ENCODE measurements at regions not wholly inside any gene's neighbourhood (a gene's known extent, or its start where the extent isn't known, plus 50 kb on each side); places are given as distances from the start of the nearest gene placed in this dataset.

DNA sequence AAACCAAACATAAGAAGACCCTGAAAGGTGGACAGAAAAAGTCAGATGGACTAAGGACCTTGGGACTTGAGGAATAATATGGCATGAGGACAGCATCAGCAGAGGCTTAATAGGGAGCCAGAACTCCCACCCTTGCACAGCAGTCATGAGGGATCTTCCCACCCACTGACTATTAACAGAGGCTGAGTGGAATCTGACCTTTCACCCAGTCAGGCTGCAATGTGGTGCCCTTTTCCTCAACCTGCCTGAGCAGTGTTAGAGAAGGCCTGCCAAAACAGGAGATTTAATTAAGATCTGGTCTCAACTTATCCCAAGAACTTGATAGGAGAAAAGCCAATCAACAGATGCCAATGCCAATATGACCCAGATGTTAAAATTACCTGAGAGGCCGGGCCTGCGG lies 481.9 kb downstream of the KDM4C start:
- Mint-ChIP-seq H3K27ac (no peak overlapping the region), H3K4me3 (no peak overlapping the region), H3K9me3 (no peaks in the 10 kb centered on the region), H3K36me3 (no peaks in the 10 kb centered on the region), H3K4me1 (no peaks in the 10 kb centered on the region), H3K27me3 (no peaks in the 10 kb centered on the region)
- ChIA-PET CTCF (no interaction called here), POLR2A (no interaction called here)
- Histone ChIP-seq H3K9me3 (ENCODE audit: low read length) (no peaks in the 10 kb centered on the region), H3K27me3 (ENCODE audit: insufficient read depth, low read length, poor library complexity, severe bottlenecking) (no peaks in the 10 kb centered on the region), H3K4me3 (ENCODE audit: low read length) (no peak overlapping the region), H3K27ac (ENCODE audit: low read depth, low read length) (no peak overlapping the region), H3K4me1 (ENCODE audit: insufficient read depth, low read length) (no peaks in the 10 kb centered on the region), H3K36me3 (ENCODE audit: insufficient read depth, low read length) (no peaks in the 10 kb centered on the region)
- no peak for DNase-seq

DNA sequence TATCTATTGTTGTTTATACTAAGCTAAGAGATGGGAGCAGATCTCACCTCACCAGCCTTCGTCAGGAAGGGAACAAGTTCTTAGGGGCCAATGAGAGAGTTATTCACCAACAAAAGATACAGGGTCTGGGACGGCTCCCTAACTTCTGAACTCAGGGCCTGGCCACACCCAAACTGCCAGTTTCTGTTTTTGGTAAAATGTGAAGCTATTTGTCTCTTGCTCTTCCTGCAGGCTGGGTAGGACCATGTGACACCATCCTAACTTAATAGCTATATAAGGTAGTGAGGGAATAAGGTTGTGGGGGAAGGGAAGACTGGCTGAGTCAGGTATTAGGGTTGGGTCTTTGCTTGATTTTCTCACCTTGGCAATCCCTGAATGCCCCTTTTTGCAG lies 480.5 kb downstream of the KDM4C start:
- ChIA-PET CTCF (no interaction called here), POLR2A (no interaction called here)
- H3K27me3 ChIP-seq (ENCODE audit: insufficient read depth, low read length, poor library complexity, severe bottlenecking), result no peaks in the 10 kb centered on the region
- Mint-ChIP-seq H3K4me1 (no peaks in the 10 kb centered on the region), H3K4me3 (no peak overlapping the region), H3K27ac (no peak overlapping the region), H3K9me3 (no peaks in the 10 kb centered on the region), H3K36me3 (no peaks in the 10 kb centered on the region), H3K27me3 (no peaks in the 10 kb centered on the region)
- H3K36me3 ChIP-seq (ENCODE audit: insufficient read depth, low read length), result no peaks in the 10 kb centered on the region
- DNase-seq, result no peak
- H3K27ac ChIP-seq (ENCODE audit: low read depth, low read length), result no peak overlapping the region
- no peak overlapping the region for H3K4me3 ChIP-seq (ENCODE audit: low read length)
- no peaks in the 10 kb centered on the region for H3K4me1 ChIP-seq (ENCODE audit: insufficient read depth, low read length)
- no peaks in the 10 kb centered on the region for H3K9me3 ChIP-seq (ENCODE audit: low read length)

DNA sequence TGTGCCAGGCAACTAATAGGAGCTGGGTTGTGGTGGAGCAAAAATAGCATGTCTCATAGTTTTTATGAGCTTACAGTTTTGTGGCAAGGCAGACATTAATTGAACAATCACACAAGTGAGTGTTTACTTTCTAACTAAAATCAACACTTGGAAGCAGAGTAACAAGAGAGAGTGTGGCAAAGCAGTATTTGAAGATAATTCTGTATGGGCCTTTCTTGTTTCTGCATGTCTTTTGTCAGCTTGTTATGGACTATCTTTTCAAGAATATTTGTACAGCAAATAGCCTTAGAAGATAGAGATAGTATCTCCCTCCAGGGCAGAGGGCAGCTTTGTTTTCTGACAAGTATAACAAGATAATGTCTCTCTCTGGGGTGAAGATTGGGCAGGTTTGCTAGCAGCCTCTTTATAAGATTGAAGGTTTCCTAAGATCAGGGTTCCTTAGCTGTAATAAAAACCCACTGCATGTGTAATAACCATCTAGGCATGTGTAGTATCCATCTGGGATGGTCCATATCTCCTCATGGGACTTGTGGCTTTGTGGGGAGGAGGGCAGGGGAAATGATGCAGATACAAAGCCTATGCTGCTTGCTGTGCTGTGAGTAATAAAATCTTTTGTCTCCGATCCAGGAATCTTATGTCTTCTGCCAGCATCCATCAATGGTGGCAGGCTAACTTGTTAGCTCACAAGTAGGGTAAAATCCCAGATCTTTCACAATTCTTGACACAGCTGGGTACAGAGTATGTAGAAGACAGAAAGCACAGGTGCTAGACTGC lies 479.9 kb downstream of the KDM4C start:
- no peak overlapping the region for H3K4me3 Mint-ChIP-seq
- H3K9me3 Mint-ChIP-seq, result no peaks in the 10 kb centered on the region
- H3K4me1 Mint-ChIP-seq, result no peaks in the 10 kb centered on the region
- no peaks in the 10 kb centered on the region for H3K27me3 ChIP-seq (ENCODE audit: insufficient read depth, low read length, poor library complexity, severe bottlenecking)
- H3K36me3 ChIP-seq (ENCODE audit: insufficient read depth, low read length), result no peaks in the 10 kb centered on the region
- CTCF ChIA-PET, result no interaction called here
- H3K36me3 Mint-ChIP-seq, result no peaks in the 10 kb centered on the region
- no peak overlapping the region for H3K27ac Mint-ChIP-seq
- DNase-seq, result no peak
- no peaks in the 10 kb centered on the region for H3K27me3 Mint-ChIP-seq
- no peak overlapping the region for H3K27ac ChIP-seq (ENCODE audit: low read depth, low read length)
- H3K9me3 ChIP-seq (ENCODE audit: low read length), result no peaks in the 10 kb centered on the region
- H3K4me3 ChIP-seq (ENCODE audit: low read length), result no peak overlapping the region
- POLR2A ChIA-PET, result no interaction called here
- H3K4me1 ChIP-seq (ENCODE audit: insufficient read depth, low read length), result no peaks in the 10 kb centered on the region

DNA sequence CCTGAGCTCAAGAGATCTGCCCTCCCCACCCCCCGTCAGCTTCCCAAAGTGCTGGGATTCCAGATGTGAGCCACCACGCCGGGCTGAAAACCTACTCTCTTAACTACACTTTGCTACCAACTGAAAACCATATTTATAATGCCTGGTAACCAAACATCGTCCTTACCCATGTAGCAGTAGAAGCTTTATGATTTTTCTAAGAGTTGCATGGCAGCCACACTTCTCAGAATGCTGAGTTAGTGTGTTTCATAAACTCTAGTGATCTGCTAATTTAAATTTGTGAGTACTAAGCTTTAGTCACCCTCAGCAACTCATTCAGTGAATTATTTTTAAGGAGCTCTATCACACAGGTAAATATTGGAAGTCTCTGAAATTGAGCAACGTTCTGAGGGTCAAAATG lies 478.4 kb downstream of the KDM4C start:
- Histone ChIP-seq H3K4me3 (ENCODE audit: low read length) (no peak overlapping the region), H3K36me3 (ENCODE audit: insufficient read depth, low read length) (no peaks in the 10 kb centered on the region), H3K9me3 (ENCODE audit: low read length) (no peaks in the 10 kb centered on the region), H3K27me3 (ENCODE audit: insufficient read depth, low read length, poor library complexity, severe bottlenecking) (no peaks in the 10 kb centered on the region), H3K27ac (ENCODE audit: low read depth, low read length) (no peak overlapping the region), H3K4me1 (ENCODE audit: insufficient read depth, low read length) (no peaks in the 10 kb centered on the region)
- Mint-ChIP-seq H3K4me1 (no peaks in the 10 kb centered on the region), H3K36me3 (no peaks in the 10 kb centered on the region), H3K27me3 (peaks cover 0 to under 1% of the 10 kb centered on the region in 2 donors), H3K27ac (peak overlapping the region in 1 of 8 donors; percentile 6), H3K9me3 (no peaks in the 10 kb centered on the region), H3K4me3 (no peak overlapping the region)
- no peak for DNase-seq
- POLR2A ChIA-PET, result no interaction called here
- CTCF ChIA-PET, result no interaction called here

DNA sequence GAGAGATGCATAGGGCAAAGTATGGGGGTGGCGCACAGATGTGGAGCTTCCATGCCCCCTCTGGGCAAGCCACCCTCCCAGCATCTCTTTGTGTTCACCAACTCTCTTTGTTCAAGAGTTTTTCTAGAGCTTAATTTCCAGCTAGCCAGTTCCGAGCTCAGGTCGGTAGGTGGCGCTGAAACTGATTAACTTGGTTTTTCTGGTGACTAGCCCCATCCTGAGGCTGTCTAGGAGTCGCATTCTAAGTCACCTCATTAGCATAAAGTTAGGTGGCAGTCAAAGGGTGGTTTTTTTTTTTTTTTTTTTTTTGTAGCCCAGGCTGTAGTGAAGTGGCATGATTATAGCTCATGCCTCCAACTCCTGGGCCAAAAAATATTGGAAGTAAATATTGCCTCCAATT lies 476.4 kb downstream of the KDM4C start:
- Mint-ChIP-seq H3K27ac (peak overlapping the region in 1 of 8 donors; percentile 68), H3K4me3 (no peak overlapping the region), H3K9me3 (no peaks in the 10 kb centered on the region), H3K36me3 (no peaks in the 10 kb centered on the region), H3K27me3 (peaks cover 0 to 9% of the 10 kb centered on the region in 2 donors), H3K4me1 (no peaks in the 10 kb centered on the region)
- Histone ChIP-seq H3K9me3 (ENCODE audit: low read length) (no peaks in the 10 kb centered on the region), H3K27ac (ENCODE audit: low read depth, low read length) (no peak overlapping the region), H3K36me3 (ENCODE audit: insufficient read depth, low read length) (no peaks in the 10 kb centered on the region), H3K27me3 (ENCODE audit: insufficient read depth, low read length, poor library complexity, severe bottlenecking) (no peaks in the 10 kb centered on the region), H3K4me3 (ENCODE audit: low read length) (no peak overlapping the region), H3K4me1 (ENCODE audit: insufficient read depth, low read length) (no peaks in the 10 kb centered on the region)
- ChIA-PET POLR2A (no interaction called here), CTCF (interaction anchor here (1.4 kb wide), 1 partner anchor 11 kb away, joined by 3 read pairs; no protein-coding TSS in a partner anchor)
- no peak for DNase-seq

DNA sequence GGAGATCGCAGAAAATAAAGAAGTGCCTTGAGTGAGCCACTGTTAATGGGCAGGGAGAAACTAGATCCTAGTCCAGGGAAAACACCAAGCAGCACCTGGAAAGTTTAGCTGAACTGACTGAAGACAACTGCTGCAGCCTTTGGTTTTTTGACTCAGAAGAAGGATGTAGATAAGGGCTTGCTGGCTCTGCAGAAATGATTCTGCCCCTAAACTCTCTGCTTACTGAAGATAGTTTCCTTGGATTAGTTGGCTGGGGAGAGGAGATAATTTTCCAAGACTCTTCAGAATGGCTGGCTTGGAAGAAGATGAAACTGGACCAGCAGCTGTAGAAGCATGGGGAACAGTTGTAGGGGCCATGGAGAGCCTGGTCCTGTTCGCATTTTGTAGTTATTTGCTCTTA lies 471.8 kb downstream of the KDM4C start:
- Mint-ChIP-seq H3K9me3 (peaks cover 0 to 3% (median 0%) of the 10 kb centered on the region in 5 donors), H3K4me3 (no peak overlapping the region), H3K36me3 (no peaks in the 10 kb centered on the region), H3K27me3 (peaks cover 2 to 28% of the 10 kb centered on the region in 2 donors), H3K27ac (no peak overlapping the region), H3K4me1 (peaks cover 0 to 9% (median 7%) of the 10 kb centered on the region in 3 donors)
- CTCF ChIA-PET, result no interaction called here
- Histone ChIP-seq H3K9me3 (ENCODE audit: low read length) (no peaks in the 10 kb centered on the region), H3K27ac (ENCODE audit: low read depth, low read length) (no peak overlapping the region), H3K36me3 (ENCODE audit: insufficient read depth, low read length) (no peaks in the 10 kb centered on the region), H3K27me3 (ENCODE audit: insufficient read depth, low read length, poor library complexity, severe bottlenecking) (no peaks in the 10 kb centered on the region), H3K4me1 (ENCODE audit: insufficient read depth, low read length) (no peaks in the 10 kb centered on the region), H3K4me3 (ENCODE audit: low read length) (no peak overlapping the region)
- POLR2A ChIA-PET, result no interaction called here
- DNase-seq, result no peak

DNA sequence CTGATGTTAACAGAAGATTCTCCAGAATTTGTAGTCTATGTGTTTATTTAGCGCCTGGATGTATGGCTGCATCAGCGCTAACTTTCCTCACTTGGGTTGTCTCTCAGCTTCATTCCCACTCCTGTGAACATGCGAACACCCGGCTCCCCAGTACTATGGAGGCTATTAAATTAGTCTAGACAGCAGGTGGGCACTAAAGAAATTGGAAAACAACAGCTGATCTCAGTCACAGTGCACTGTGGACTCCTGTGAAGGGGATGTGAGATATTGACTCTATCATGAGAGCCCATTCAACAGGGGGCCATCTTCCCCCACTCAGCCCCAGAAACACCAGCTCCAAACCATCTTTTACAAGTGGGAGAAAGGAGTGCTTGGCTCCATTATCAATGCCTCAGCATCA lies 471.0 kb downstream of the KDM4C start:
- no peaks in the 10 kb centered on the region for H3K27me3 ChIP-seq (ENCODE audit: insufficient read depth, low read length, poor library complexity, severe bottlenecking)
- peaks cover 2 to 28% of the 10 kb centered on the region in 2 donors for H3K27me3 Mint-ChIP-seq
- no peak overlapping the region for H3K4me3 ChIP-seq (ENCODE audit: low read length)
- no peaks in the 10 kb centered on the region for H3K9me3 ChIP-seq (ENCODE audit: low read length)
- no peak overlapping the region for H3K27ac ChIP-seq (ENCODE audit: low read depth, low read length)
- H3K36me3 Mint-ChIP-seq, result no peaks in the 10 kb centered on the region
- ChIA-PET POLR2A (no interaction called here), CTCF (no interaction called here)
- DNase-seq, result no peak
- H3K4me1 ChIP-seq (ENCODE audit: insufficient read depth, low read length), result no peaks in the 10 kb centered on the region
- H3K4me3 Mint-ChIP-seq, result no peak overlapping the region
- H3K4me1 Mint-ChIP-seq, result peaks cover 0 to 9% (median 7%) of the 10 kb centered on the region in 3 donors
- H3K9me3 Mint-ChIP-seq, result peaks cover 0 to 3% (median 2%) of the 10 kb centered on the region in 5 donors
- H3K36me3 ChIP-seq (ENCODE audit: insufficient read depth, low read length), result no peaks in the 10 kb centered on the region
- H3K27ac Mint-ChIP-seq, result no peak overlapping the region

DNA sequence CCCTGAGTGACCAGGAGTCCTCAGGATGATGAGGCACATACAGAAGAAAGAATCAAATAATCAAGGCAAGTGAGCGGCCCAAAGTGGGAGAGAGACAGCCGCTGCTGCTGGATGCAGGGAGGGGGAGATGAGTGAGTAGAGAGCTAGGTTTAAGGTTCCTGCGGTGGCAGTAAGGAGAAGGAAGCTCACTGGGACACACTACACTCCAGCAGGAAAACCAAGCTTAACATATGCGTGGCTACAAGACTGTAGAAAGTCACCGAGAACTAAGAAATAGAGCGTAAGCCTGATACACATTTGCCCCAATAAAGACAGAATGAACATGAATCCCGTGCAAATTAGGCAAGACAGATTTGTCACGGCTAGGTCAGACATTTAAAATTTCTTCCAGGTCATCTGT lies 470.2 kb downstream of the KDM4C start:
- no peaks in the 10 kb centered on the region for H3K9me3 ChIP-seq (ENCODE audit: low read length)
- ChIA-PET POLR2A (no interaction called here), CTCF (no interaction called here)
- Mint-ChIP-seq H3K27me3 (peaks cover 4 to 28% of the 10 kb centered on the region in 2 donors), H3K36me3 (no peaks in the 10 kb centered on the region), H3K9me3 (peaks cover 0 to 5% (median 2%) of the 10 kb centered on the region in 5 donors), H3K4me1 (peaks cover 0 to 9% (median 7%) of the 10 kb centered on the region in 3 donors), H3K27ac (no peak overlapping the region), H3K4me3 (no peak overlapping the region)
- no peaks in the 10 kb centered on the region for H3K27me3 ChIP-seq (ENCODE audit: insufficient read depth, low read length, poor library complexity, severe bottlenecking)
- DNase-seq, result no peak
- H3K36me3 ChIP-seq (ENCODE audit: insufficient read depth, low read length), result no peaks in the 10 kb centered on the region
- H3K4me1 ChIP-seq (ENCODE audit: insufficient read depth, low read length), result no peaks in the 10 kb centered on the region
- H3K4me3 ChIP-seq (ENCODE audit: low read length), result no peak overlapping the region
- no peak overlapping the region for H3K27ac ChIP-seq (ENCODE audit: low read depth, low read length)

Data from CD8-positive, alpha-beta memory T cell (primary cell).